ENCODE measurements at regions not wholly inside any gene's neighbourhood (a gene's known extent, or its start where the extent isn't known, plus 50 kb on each side); places are given as distances from the start of the nearest gene placed in this dataset.

DNA sequence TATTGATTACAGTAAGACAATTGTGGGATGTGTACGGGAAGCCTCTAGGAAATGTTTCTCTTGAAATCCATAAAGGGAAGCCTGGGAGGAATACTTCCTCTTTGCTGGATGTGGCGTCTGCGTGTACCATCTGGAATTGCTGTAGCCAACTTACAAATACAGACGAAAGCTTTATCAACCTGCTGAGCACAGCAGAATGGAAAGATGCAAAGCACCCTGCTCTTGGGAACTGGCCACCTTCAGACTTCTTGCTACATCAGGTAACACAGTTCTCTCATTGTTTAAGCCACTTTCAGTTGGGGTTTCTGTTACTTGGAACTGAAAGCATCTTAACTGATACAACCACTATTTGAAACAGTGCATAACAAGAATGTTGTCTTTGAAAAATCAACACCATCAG lies 213.8 kb downstream of the HRH4 start:
- DNase-seq = no peak

DNA sequence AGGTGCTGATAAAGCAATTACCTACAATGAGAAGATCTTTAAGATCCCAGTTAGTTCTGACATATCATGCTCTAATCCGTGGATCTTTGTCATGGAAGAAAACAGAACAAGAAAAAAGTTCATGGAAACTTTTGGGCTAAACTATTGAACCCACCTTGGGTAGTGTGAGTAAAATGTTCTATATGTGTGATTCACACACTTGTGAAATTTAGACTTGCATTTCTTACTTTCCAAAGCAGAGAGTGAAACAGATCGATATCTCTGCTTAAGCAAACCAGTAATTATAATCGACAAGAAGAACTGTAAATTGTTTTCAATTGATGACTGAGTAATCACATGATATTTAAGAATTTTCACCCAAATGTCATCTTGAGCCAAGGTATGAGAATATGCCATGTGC lies 214.2 kb downstream of the HRH4 start:
- no peak for DNase-seq

DNA sequence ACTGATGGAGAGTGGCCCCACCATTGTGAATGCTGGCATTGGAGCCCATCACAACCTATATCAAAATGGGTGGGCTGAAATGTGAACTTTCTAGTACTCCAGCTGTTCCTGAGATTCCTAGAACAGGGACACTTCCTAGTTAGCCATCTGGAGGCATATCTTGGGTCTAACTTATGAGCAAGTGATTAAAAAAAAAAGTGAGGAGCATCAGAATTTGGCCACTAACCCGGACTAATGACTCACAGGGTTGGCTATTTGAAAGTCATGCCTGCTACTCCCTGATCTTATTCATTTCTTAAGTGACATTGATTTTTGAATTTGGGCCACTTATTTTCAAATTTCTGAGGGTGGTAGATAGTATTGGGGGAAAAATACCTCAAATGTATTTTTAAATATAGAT lies 216.6 kb downstream of the HRH4 start:
- DNase-seq = no peak

DNA sequence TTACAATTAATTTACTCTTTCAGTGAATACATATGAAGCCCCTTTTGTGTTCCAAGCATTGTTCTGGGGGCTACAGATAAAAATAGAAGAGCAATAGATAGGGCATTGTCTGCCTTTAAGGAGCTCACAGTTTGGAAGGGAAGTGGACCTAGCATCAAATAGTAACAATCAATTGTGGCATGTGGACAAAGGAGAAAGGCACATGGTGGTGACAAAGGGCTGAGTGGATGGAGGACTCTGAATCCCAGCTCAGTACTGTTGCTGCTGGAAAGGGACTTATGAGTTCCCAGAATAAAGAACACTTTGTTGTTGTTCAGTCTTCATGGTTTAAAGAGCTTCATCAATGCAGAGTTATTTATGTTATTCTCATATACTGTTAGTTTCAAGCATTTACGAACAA lies 217.7 kb downstream of the HRH4 start:
- DNase-seq = peak in 7 of 14 donors; percentile 5 to 43 (median 31)

DNA sequence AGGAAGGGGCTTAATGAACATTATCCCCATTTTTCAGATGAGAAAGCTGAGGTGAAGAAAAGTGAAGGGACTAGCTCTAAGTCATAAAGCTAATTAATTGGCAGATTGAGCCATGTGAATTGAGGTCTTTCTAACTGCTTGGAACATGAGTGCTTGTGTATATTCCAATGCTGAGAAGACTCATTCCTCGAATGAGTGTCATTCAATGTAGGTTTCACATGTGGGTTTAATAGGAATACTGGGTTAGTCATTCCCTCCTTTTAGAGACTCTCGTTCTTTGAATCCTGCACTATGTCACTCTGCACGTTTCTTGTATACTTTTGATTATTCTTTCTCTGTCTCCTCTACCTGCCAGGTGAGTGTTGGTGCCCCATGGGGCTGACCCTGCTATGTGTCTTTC lies 218.2 kb downstream of the HRH4 start:
- no peak for DNase-seq

DNA sequence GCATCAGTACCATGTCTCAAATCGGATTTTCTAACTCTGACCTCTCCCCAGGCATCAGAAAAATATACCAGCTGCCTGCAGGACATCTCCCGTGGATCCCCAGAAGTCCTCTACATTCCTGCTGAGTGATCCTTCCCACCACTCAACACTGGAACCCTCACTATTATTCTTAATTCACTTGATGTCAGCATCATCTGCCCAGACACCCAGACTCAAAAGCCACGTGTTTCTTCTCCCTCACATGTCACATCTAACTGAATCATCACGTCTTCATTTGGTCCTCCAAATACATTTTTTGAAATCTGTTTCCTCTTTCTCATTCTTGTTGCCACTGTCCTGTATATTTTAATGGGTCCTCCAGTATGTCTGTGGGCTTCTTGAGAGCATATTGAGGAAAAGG lies 218.6 kb downstream of the HRH4 start:
- no peak for DNase-seq

DNA sequence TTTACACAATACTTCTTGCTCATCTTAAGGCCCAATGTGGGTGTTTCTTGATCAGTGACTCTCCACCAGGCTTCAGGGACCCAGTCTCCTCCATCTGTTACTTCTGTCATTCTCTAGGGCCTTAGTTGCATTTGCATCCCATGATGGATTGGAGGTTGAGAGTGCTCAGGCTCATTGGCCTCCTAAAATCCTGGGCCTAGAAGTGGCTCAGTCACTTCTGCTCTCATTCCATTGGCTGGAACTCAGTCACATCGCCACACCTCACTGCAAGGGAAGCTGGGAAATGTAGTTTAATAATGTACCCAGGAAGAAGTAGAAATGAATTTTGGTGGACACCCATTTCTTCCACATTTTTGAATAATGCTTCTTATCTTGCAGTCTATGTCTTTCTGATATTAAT lies 223.5 kb downstream of the HRH4 start:
- no peak for DNase-seq

DNA sequence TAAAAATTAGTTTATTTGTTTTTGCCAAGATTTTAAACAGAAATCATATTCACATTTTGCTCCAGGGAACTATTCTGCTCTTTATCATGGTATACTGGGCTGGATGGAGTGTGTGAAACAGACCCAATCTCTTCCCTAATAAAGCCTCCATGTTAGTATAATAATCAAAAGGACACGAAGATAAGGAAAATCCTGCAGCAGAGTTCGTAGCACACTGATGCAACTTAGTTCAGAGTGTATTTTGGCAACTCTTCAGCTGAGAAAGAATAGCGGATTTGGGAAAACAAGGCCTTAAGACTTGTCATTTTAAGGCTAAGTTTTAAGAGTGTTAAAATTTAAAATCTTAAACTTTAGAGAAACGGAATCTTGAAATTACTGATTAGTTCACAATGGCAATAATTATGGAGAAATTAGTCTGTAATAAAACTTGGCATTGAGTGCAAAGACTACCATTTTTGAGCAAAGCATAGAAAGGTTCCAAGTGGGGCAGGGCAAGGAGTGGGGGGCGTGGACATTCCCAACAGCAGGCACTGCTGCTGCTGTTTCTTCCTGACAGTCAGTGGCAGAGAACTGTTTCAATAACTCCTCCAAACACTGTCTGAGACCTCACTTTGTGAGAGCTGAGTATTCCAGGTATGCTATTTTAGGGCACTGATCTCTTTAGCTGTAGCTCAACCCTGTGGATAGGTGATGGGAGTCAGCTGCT lies 225.0 kb downstream of the HRH4 start:
- DNase-seq = no peak

DNA sequence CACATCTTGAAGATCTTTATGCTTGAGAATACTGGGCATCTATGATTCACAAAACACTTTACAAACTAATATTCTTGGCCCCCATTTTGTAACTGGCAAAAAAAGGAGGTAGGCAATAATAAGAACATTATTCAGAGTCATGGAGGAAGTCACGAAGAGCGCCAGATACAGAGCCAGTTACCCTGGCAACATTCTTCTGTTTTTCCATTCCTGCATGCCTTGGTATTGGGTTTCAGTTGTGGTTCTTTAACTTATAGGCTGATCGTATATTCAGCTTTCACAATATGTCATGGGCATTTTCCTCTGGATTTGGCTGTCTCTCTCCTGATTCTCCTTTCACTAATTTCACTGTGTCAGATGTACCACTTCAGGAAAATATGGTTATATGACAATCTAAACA lies 234.7 kb downstream of the HRH4 start:
- DNase-seq = no peak

DNA sequence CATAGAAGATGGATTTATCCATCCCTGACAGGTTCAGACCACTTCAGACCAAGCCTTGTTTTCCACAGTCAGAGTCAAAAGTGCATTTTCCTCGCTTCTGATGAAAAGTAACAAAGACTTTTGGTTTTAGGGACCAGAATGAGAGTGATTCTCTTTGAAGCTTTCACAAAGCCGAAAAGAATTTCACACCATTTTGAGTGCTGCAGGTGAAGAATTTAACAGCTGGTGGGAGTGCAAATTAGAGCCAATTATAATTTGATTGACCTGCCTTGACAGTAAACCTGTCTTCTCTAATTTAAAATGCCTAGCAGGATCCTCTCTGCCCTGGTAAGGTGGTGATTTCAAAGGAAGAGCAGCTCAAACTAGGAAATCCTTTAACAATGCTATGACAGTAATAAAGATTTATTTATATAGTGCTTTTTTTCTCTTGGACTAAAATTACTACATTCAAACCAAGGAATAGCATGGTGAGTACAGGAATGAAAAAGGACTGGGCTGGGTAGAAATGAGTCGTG lies 241.6 kb downstream of the HRH4 start:
- no peak for DNase-seq

DNA sequence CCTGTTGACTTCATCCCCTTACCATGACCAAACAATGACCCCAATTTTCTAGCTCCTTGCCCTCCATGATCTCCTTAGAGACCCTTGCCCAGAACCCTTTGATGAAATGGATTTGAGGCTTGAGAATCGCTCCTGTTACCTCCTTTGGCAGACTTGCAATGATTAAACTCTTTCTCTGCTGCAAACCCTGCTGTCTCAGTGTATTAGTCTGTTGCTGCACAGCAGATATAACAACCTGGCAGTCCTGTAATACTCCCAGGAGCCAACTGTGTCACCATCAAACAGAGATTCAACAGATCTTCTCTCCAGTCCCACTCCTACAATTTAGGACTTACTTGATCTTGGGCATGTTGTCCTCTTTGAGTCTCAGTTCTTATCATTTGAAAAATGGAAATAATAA lies 242.9 kb downstream of the HRH4 start:
- DNase-seq = no peak

DNA sequence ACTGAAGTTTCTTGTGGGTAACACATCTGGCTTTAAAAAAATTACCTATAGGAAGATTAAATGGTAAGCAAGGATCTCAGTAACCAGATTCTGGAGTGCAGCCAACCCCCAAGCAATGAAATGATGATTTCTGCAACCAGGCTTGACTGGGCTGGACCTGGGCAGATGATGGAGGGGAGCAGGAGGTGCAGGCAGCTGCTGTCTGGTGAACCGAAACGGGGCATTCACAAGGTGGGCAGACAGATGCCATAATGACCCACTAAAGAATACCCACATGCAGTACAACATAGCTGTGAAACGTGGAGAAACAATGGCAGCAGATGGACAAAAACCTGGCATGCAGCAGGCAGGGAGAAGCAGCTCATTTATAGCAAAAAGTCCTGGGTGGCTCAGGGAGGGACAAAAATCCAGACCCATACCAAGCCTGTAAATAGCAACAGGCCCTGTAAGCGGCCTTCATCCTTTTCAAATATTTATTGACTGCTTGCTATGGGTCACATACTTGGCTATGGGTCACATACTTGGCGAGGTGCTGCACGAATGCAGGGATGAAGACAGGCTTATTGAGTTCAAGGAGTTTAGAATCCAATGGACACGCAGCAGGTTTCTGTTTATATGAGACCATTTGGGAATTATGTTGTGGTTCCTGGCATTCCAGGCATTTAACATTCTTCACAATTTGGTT lies 244.7 kb downstream of the HRH4 start:
- DNase-seq = peak in 1 of 14 donors; percentile 18

DNA sequence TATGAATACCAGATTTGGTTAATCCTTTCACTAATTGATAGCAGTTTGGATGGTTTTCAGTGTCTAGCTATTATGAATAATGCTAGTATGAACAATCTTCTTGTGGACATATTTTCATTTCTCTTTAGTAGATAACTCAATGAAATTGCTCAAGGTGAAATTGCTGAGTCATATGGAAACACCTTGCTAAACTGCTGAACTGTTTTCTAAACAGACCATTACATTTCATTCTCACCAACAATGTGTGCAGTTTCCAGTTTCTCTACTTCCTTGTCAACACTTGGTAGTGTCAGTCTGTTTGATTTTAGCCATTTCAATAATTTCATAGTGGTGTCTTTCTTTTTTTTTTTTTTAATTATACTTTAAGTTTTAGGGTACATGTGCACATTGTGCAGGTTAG lies 250.0 kb downstream of the HRH4 start:
- no peak for DNase-seq

DNA sequence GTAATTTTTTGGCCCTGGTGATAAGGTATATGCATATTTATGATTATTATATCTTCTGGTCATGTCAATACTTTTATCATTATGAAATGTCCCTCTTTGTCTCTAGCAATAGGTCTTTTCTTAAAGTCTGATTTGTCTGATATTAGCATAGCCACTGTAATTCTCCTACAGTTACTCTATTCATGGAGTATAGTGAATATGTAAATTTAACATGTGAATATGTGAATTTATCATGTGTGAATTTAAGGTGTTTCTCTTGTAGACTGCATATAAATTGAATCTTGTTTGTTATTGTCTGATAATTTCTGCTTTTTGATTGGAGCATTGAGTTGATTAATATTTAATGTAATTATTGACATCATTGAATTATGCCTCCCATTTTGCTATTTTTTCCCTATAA lies 259.4 kb downstream of the HRH4 start:
- DNase-seq = no peak

DNA sequence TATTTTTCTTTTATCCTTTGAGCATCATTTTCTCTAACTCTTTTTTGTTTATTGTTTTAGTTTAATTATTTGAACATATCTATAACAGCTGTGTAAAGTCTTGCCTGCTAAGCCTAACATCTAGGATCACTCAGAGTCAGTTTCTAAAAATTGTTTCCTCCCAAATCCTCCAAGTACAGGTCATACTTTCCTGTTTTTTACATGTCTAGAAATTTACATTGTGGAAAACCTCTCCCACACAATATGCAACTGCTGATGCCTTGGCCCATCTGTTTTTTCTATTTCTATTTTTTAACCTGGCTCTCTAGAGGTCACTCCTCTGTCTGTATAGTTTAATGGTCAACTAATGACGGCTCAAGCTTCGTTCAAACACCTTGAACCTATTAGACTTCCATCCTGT lies 261.0 kb downstream of the HRH4 start:
- DNase-seq = no peak

DNA sequence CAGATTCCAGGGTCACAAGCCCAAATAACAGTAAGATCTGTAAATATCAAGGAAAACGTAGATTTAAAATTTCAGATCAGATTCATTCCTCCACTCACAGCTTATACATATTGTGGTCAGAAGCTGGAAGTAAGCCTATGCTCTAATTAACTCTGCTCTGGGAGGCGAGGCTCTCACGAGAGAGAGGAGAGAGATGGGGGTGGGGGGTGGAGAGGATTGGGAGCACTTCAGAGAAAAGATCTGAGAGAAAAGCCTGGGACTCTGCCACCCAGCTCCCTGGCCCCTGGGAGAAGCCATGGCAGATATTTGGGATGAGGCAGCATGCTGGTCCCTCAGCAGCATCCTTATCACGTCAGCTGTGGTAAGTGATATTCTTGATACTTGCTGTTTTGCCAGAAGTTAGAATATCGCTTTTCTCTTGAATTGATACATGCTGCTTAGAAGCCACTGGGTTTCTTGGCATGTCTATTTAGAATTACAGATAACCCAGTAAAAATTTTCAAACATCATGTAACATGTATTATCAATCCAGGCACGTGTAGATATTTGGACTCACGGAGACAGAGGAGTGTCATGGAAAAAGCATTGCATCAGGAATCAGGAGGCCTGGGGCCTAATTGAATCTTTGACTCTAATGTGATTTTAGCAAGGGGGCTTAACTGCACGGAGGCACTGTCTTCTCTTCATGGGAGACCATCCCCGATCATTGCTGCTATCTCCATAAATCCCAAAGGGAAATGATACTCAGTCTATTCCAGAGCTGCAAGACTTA lies 265.4 kb downstream of the HRH4 start:
- peak in 1 of 14 donors; percentile 74 for DNase-seq

DNA sequence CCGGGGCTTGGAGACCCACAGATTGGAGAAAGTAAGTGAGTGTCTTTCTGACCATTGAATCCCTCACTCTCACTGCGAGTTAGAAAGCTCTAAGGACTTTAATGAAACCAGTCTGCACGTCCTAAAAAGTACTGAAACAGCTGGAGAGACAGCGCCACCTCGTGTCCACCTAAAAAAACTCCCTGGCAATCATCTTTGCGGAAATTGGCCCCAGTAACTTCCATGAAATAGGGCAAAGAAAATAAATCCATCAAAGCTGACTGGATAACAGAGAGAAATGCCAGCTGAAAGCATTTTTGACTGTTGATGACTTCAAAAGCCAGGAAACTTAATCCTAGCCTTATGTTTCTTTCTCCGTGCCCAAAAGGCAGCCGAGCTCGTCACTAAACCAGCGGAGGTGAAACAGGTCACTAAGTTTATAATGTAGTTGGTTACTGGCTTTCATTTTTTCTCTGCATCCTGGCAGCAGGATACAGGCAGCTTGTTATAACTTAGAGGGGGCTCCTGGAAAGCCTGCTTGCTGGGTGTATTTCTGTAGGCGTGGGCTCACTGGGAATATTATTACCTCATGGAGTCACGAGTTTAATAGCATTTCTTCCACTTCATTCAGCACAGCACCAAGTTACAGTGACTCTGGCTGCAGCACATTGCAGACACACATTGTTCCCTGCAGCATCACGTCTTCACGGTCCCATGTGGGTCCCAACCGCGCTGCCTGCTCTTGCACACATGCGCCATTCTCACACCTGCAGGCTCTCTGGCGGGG lies 266.5 kb downstream of the HRH4 start:
- DNase-seq = peak in 11 of 14 donors; percentile 5 to 84 (median 41)

DNA sequence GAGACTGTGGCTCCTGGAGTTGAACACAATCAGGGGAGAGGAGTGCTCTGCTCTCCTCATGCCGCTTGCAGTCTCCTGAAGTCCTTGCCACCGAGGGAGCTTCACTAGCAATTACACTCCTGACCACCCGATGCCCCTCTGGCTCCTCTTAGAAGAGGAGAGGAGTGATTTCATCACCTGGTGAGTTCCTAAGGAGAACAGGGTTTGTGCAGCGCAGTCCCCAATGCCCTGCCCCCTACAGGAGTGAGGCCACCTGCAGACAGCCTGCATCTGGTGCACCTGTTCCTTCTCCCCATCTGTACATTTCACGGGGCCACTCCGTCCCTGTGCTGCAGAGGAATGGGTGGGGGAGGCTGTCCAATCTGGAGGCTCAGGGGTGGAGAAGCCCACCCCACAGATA lies 267.2 kb downstream of the HRH4 start:
- peak in 1 of 14 donors; percentile 74 for DNase-seq

DNA sequence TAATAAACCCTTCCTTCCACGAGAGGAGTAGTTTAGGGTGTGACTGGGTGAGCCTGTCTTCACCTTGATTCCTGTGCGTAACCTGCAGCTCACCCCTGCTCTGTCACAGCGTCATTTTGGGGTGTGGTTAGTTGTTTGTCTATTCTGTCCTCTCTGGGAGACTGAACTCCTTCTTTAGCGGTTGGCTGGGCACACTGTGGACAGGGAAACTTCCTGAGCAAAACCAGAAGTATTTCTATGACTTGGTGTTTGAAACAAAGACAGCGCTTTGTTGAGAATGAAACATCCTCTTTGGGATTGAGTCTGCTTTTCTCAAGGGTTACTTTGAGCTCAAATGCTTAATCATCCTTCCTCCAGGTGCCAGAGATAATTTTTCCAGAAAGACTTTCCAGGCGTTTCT lies 270.7 kb downstream of the HRH4 start:
- DNase-seq = no peak

DNA sequence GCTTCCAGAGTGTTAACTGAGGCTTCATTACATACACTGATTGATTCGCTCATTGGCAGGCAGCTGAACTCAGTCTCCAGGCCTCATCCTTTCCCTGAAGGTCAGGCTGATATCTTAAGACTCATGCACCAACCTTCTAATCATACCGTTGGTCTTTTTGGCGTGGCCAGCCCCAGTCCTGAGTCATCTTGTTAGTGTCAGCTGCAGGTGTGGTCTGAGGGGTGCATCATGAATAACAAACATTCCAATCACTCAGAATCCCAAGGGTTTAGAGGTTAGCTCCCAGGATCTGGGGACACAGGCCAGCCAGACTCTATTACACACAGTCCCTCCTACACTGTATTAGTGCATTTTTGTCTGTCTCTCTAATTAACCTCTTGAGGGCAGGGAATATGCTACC lies 271.5 kb downstream of the HRH4 start:
- DNase-seq = no peak

DNA sequence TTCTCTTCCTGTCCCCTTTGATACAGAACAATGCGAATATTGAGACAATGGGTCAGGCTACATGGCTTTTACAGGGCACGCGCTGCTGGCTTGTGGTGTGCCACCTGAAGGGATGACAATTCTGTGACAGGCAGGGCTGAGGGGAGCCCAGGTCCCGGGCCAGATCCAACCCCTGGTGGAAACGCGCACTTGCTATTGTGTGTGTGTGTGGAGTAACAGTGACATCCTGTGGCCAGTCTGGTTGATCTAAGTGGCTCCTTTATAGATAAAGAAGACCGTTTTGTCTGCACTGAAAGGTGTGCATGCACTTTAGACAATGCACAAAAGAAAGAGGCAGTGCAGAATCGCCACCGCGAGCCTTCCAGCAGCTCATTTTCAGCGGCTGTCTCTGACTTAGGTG lies 273.6 kb downstream of the HRH4 start:
- DNase-seq = peak in 5 of 14 donors; percentile 4 to 83 (median 6)

DNA sequence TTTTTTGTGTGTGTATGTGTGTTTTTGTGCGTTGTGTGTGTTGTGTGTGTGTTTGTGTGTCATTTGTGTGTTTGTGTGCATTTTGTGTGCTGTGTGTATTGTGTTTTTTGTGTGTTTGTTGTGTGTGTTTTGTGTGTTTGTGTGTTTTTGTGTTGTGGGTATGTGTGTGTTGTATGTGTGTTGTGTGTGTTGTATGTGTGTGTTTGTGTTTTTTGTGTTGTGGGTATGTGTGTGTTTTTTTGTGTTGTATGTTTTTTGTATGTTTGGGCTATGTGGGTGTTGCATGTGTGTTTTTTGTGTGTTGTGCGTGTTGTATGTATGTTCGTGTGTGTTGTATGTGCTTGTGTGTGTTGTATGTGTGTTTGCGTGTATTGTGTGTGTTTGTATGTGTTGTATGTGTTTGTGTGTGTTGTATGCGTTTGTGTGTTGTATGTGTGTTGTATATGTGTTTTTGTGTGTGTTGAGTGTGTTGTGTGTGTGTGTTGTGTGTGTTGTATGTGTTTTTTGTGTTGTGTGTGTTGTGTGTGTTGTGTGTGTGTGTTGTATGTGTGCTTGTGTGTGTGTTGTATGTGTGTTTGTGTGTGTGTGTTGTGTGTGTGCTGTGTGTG lies 275.3 kb downstream of the HRH4 start:
- no peak for DNase-seq

All from C1 segment of cervical spinal cord (tissue), 14 donors.